ENCODE measurements at regions not wholly inside any gene's neighbourhood (a gene's known extent, or its start where the extent isn't known, plus 50 kb on each side); places are given as distances from the start of the nearest gene placed in this dataset.
"Not testable (repeated sequence)": the region's sequence is repeated elsewhere in the genome, so short reads cannot be mapped to it uniquely, and the experiment has no call there.

DNA sequence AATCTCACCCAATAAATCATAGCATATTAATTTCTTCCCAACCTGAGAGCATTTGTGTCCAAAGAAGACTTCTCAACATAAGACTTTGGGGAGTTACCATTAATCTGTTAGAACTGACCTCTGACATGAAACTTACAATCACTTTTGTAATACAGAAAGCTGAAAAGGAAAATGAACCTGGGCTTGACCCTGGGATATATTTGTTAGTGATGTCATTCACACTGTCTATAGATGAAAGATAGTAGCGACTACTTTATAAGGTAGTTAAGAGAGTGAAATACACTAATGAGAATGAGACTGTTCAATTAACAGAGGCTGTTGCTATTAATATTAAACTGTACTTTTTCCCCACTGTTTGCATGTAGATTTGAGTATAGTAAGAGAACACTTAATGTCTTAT is 1334.8 kb upstream of the TMEM132C start:
- no peak overlapping the region for H3K4me3 ChIP-seq
- H3K27me3 ChIP-seq, result no peaks in the 10 kb centered on the region
- no peaks in the 10 kb centered on the region for H3K9me3 ChIP-seq
- intact Hi-C loops (cut with DNase I), result no loop called here
- DNase-seq (ENCODE audit: extremely low spot score), result no peak
- TF ChIP-seq, protein P1, sequence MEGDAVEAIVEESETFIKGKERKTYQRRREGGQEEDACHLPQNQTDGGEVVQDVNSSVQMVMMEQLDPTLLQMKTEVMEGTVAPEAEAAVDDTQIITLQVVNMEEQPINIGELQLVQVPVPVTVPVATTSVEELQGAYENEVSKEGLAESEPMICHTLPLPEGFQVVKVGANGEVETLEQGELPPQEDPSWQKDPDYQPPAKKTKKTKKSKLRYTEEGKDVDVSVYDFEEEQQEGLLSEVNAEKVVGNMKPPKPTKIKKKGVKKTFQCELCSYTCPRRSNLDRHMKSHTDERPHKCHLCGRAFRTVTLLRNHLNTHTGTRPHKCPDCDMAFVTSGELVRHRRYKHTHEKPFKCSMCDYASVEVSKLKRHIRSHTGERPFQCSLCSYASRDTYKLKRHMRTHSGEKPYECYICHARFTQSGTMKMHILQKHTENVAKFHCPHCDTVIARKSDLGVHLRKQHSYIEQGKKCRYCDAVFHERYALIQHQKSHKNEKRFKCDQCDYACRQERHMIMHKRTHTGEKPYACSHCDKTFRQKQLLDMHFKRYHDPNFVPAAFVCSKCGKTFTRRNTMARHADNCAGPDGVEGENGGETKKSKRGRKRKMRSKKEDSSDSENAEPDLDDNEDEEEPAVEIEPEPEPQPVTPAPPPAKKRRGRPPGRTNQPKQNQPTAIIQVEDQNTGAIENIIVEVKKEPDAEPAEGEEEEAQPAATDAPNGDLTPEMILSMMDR (IDR thresholded peaks at IDR 0.05), result no peak
- no peak for TF ChIP-seq EP300 (IDR thresholded peaks at IDR 0.05)
- TF ChIP-seq POLR2AphosphoS5 (IDR thresholded peaks at IDR 0.05), result no peak
- no peak for TF ChIP-seq POLR2A (IDR thresholded peaks at IDR 0.05; ENCODE audit: low read depth)
- H3K27ac ChIP-seq (replicated peaks in 1 of 4), result no peak overlapping the region
- H3K36me3 ChIP-seq, result no peaks in the 10 kb centered on the region
- WGBS, result 93% methylated on average over 1 of the region's 1 CpG
- H3K4me1 ChIP-seq, result peaks cover 0 to 13% (median 10%) of the 10 kb centered on the region in 4 donors

DNA sequence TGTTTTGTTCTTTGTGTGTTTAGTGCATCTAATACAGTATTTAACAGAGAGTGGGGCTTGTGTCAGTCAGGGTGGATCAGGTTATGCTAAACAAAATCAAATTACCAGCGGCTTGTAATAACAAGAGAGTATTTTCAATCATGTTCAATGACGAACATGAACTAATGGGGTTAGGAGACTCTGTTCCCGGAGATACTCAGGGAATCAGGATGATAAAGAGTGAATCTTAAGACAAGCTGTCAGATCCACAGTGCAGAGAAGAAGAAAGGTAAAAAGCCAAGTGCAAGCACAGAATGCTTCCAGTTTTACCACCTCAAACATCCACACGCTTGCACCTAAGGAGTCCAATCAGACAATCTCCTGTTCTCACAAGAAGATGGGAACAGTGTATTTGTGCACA is 1331.5 kb upstream of the TMEM132C start:
- H3K27ac ChIP-seq (replicated peaks in 1 of 4), result no peak overlapping the region
- no peak overlapping the region for H3K4me3 ChIP-seq
- DNase-seq (ENCODE audit: extremely low spot score), result no peak
- H3K4me1 ChIP-seq, result peaks cover 0 to 16% (median 10%) of the 10 kb centered on the region in 4 donors
- whole genome bisulfite sequencing, result 82% methylated on average over 4 of the region's 4 CpGs
- TF ChIP-seq EP300 (IDR thresholded peaks at IDR 0.05) (no peak), POLR2A (IDR thresholded peaks at IDR 0.05; ENCODE audit: low read depth) (no peak), POLR2AphosphoS5 (IDR thresholded peaks at IDR 0.05) (no peak)
- TF ChIP-seq, protein P1 (IDR thresholded peaks at IDR 0.05), result no peak
- H3K27me3 ChIP-seq, result no peaks in the 10 kb centered on the region
- no peaks in the 10 kb centered on the region for H3K9me3 ChIP-seq
- intact Hi-C loops (cut with DNase I), result no loop called here
- H3K36me3 ChIP-seq, result no peaks in the 10 kb centered on the region

DNA sequence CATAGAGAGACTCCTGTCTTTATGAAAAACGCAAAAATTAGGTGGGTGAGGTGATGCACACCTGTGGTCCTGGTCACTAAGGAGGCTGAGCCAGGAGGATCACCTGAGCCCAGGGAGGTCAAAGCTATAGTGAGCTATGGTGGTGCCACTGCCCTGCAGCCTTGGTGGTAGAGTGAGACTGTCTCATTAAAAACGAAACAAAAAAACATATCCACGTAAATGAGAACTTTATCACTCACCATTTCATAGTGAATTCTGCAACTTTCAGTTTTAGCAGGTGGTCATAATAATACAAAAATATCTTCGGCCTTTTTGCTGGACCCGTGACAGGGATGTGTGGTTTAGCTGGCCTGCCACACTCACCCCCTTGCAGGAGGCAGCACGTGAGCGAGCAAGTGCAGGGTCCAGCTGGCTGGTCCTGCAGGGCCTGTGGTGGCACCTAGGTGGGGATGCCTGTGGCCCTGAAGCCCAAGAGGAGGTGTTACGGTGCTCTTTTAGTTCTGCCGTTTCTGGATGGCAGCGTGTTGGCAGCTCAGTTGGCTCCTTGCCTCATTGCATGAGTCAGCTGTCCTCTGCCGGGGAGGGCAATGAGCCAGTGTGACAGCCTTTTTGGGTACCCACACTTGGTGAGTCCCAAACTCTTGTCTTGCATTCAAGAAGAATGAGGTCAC is 1330.7 kb upstream of the TMEM132C start:
- Histone ChIP-seq H3K27ac (replicated peaks in 1 of 4) (peak overlapping the region in 2 of 4 donors; percentile 40 to 53), H3K4me3 (no peak overlapping the region), H3K9me3 (no peaks in the 10 kb centered on the region), H3K27me3 (no peaks in the 10 kb centered on the region), H3K4me1 (peaks cover 0 to 16% (median 10%) of the 10 kb centered on the region in 4 donors), H3K36me3 (no peaks in the 10 kb centered on the region)
- DNase-seq (ENCODE audit: extremely low spot score), result peak; percentile 89
- intact Hi-C loops (cut with DNase I), result no loop called here
- peak; percentile 27 to 43 for TF ChIP-seq POLR2AphosphoS5 (IDR thresholded peaks at IDR 0.05)
- no peak for TF ChIP-seq POLR2A (IDR thresholded peaks at IDR 0.05; ENCODE audit: low read depth)
- no peak for TF ChIP-seq EP300 (IDR thresholded peaks at IDR 0.05)
- TF ChIP-seq, protein P1 (IDR thresholded peaks at IDR 0.05), result no peak
- 49% methylated on average over 11 of the region's 11 CpGs for WGBS

DNA sequence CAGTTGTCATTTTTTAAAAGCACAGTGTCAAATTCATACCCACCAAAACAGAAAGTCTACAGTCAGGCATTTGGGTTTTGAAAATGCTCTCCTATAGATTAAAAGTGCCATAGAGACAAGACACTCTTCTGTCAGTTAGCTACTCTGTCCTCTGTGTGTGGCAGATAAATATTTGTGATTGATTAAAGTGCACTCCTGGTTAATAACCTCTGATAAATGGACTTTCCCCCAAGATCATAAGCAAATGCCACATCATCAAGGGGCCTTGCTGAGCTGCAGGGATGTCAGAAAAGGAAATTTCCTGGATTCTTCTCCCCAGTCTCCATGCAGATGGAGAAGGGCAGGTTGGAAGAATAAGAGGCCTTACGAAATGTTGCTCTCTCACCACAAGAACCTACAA is 1329.5 kb upstream of the TMEM132C start:
- no peaks in the 10 kb centered on the region for H3K36me3 ChIP-seq
- peaks cover 0 to 16% (median 10%) of the 10 kb centered on the region in 4 donors for H3K4me1 ChIP-seq
- no peak for TF ChIP-seq EP300 (IDR thresholded peaks at IDR 0.05)
- TF ChIP-seq, protein P1 (IDR thresholded peaks at IDR 0.05), result no peak
- TF ChIP-seq POLR2AphosphoS5 (IDR thresholded peaks at IDR 0.05), result no peak
- TF ChIP-seq POLR2A (IDR thresholded peaks at IDR 0.05; ENCODE audit: low read depth), result no peak
- H3K27ac ChIP-seq (replicated peaks in 1 of 4), result no peak overlapping the region
- whole genome bisulfite sequencing, result 64% methylated on average over 1 of the region's 1 CpG
- no peak overlapping the region for H3K4me3 ChIP-seq
- intact Hi-C loops (cut with DNase I), result no loop called here
- peaks cover 0 to 6% (median 0%) of the 10 kb centered on the region in 4 donors for H3K9me3 ChIP-seq
- DNase-seq (ENCODE audit: extremely low spot score), result no peak
- H3K27me3 ChIP-seq, result no peaks in the 10 kb centered on the region

DNA sequence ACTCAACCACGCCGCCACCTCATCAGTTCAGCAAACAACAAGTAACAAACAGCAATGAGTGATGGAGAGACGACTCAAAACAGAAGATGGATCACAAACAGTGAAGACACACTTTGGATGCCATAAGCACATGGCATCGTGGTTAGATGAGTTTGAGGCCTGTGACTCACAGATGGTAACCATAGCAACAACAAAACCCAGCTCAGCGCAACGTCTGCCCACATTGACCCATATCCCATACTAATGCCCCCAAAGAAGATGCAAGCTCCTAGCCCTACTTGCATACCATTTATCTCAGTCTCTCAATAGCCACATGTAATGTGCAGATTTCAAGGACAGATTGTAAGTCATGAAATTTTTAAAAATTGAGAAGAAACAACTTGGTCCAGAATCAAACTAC is 1322.3 kb upstream of the TMEM132C start:
- no peak overlapping the region for H3K4me3 ChIP-seq
- intact Hi-C loops (cut with DNase I), result no loop called here
- TF ChIP-seq EP300 (IDR thresholded peaks at IDR 0.05) (no peak), POLR2AphosphoS5 (IDR thresholded peaks at IDR 0.05) (no peak), POLR2A (IDR thresholded peaks at IDR 0.05; ENCODE audit: low read depth) (no peak)
- TF ChIP-seq, protein P1 (IDR thresholded peaks at IDR 0.05), result no peak
- no peak for DNase-seq (ENCODE audit: extremely low spot score)
- no peaks in the 10 kb centered on the region for H3K27me3 ChIP-seq
- 74% methylated on average over 6 of the region's 6 CpGs for WGBS
- H3K9me3 ChIP-seq, result peaks cover 0 to 6% (median 0%) of the 10 kb centered on the region in 4 donors
- H3K36me3 ChIP-seq, result no peaks in the 10 kb centered on the region
- H3K27ac ChIP-seq (replicated peaks in 1 of 4), result no peak overlapping the region
- H3K4me1 ChIP-seq, result no peaks in the 10 kb centered on the region

DNA sequence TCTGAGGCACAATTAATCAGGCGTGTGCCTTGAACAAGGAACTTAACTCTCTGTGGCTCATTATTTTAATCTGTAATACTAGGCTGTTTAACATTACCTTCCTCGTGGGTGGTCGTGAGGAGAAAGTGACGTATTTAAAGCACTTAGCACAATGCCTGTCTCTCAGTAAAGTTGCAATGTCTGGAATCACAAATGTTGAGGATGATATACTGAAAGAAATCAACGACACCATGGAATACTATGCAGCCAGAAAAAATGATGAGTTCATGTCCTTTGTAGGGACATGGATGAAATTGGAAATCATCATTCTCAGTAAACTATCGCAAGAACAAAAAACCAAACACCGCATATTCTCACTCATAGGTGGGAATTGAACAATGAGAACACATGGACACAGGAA is 1320.0 kb upstream of the TMEM132C start:
- H3K36me3 ChIP-seq; H3K4me3 ChIP-seq; DNase-seq (ENCODE audit: extremely low spot score); H3K4me1 ChIP-seq; intact Hi-C loops (cut with DNase I); H3K9me3 ChIP-seq; H3K27ac ChIP-seq (replicated peaks in 1 of 4); H3K27me3 ChIP-seq: not testable (repeated sequence)
- 71% methylated on average over 6 of the region's 7 CpGs for WGBS
